ENCODE measurements at regions not wholly inside any gene's neighbourhood (a gene's known extent, or its start where the extent isn't known, plus 50 kb on each side); places are given as distances from the start of the nearest gene placed in this dataset.

DNA sequence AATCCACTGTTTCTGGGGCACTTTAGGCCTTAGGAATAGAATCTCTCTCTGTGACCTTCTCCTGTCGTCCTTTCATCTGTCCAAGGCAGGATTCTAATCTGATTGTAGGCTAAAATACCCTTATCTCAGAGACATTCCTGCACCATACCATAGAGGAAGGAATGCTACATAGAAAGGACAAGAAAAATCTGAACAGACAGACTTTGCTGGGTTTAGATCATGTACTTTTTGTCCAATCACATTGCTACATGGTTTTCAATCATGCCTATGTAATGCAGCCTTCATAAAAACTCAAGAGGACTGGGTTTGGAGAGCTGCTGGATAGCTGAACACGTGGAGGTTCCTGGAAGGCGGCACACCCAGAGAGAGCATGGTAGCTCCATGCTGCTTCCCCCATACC is 378.5 kb upstream of the SEMA6D start:
- TF ChIP-seq YY1 (IDR thresholded peaks at IDR 0.05; ENCODE audit: low read depth) (no peak), RAD21 (IDR thresholded peaks at IDR 0.05; ENCODE audit: low read depth) (no peak), EP300 (IDR thresholded peaks at IDR 0.05; ENCODE audit: borderline replicate concordance) (no peak), FOXM1 (IDR thresholded peaks at IDR 0.05; ENCODE audit: borderline replicate concordance, low read depth) (no peak), CEBPB (IDR thresholded peaks at IDR 0.05) (no peak), TCF12 (IDR thresholded peaks at IDR 0.05; ENCODE audit: low read depth) (no peak), CREB1 (IDR thresholded peaks at IDR 0.05; ENCODE audit: low read depth) (no peak), TAF1 (IDR thresholded peaks at IDR 0.05; ENCODE audit: low read depth) (no peak)
- TF ChIP-seq, protein P1, sequence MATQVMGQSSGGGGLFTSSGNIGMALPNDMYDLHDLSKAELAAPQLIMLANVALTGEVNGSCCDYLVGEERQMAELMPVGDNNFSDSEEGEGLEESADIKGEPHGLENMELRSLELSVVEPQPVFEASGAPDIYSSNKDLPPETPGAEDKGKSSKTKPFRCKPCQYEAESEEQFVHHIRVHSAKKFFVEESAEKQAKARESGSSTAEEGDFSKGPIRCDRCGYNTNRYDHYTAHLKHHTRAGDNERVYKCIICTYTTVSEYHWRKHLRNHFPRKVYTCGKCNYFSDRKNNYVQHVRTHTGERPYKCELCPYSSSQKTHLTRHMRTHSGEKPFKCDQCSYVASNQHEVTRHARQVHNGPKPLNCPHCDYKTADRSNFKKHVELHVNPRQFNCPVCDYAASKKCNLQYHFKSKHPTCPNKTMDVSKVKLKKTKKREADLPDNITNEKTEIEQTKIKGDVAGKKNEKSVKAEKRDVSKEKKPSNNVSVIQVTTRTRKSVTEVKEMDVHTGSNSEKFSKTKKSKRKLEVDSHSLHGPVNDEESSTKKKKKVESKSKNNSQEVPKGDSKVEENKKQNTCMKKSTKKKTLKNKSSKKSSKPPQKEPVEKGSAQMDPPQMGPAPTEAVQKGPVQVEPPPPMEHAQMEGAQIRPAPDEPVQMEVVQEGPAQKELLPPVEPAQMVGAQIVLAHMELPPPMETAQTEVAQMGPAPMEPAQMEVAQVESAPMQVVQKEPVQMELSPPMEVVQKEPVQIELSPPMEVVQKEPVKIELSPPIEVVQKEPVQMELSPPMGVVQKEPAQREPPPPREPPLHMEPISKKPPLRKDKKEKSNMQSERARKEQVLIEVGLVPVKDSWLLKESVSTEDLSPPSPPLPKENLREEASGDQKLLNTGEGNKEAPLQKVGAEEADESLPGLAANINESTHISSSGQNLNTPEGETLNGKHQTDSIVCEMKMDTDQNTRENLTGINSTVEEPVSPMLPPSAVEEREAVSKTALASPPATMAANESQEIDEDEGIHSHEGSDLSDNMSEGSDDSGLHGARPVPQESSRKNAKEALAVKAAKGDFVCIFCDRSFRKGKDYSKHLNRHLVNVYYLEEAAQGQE (IDR thresholded peaks at IDR 0.05; ENCODE audit: low read depth) = no peak
- TF ChIP-seq, protein P2, sequence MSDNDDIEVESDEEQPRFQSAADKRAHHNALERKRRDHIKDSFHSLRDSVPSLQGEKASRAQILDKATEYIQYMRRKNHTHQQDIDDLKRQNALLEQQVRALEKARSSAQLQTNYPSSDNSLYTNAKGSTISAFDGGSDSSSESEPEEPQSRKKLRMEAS (IDR thresholded peaks at IDR 0.05) = no peak
